LNCaP clone FGC (cell line): ENCODE measurements at regions not wholly inside any gene's neighbourhood (a gene's known extent, or its start where the extent isn't known, plus 50 kb on each side); places are given as distances from the start of the nearest gene placed in this dataset.

ENCODE experiments used
- DNase-seq: peaks from one replicate; pipeline ENCODE4 v3.0.0-alpha.2; 2011; ENCODE audit warnings: low read depth
- H3K4me3 ChIP-seq: 2 replicates; pipeline ENCODE4 v1.5.1; 2011; ENCODE audit warnings: mild to moderate bottlenecking, low read depth, low read length, control low read depth
- TF ChIP-seq, protein P1 (sequence below): IDR thresholded peaks from 2 replicates; pipeline ENCODE4 v1.5.1; 2012; ENCODE audit warnings: mild to moderate bottlenecking; ENCODE audit not compliant: control insufficient read depth, insufficient read depth; ENCODE audit errors: extremely low read depth

DNA sequence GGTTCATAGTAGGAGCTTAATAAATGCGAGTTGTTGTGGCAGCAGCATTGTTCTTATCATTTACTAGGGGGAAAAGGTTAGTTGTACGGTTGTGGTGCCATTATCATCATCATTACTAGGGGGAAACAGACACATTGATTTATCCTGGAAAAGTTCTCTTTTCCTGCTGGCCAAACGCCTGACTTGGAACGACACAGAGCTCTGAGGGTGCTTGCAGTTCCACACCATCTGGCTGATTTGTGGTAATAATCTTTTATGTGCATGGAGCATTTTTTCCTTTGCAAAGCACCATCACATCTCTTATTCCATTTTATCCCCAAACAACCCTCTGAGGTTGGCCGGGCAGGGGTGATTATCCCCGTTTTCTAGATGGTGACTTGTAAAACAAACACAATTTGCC lies 219.4 kb downstream of the BUB3 start:
- TF ChIP-seq, protein P1, sequence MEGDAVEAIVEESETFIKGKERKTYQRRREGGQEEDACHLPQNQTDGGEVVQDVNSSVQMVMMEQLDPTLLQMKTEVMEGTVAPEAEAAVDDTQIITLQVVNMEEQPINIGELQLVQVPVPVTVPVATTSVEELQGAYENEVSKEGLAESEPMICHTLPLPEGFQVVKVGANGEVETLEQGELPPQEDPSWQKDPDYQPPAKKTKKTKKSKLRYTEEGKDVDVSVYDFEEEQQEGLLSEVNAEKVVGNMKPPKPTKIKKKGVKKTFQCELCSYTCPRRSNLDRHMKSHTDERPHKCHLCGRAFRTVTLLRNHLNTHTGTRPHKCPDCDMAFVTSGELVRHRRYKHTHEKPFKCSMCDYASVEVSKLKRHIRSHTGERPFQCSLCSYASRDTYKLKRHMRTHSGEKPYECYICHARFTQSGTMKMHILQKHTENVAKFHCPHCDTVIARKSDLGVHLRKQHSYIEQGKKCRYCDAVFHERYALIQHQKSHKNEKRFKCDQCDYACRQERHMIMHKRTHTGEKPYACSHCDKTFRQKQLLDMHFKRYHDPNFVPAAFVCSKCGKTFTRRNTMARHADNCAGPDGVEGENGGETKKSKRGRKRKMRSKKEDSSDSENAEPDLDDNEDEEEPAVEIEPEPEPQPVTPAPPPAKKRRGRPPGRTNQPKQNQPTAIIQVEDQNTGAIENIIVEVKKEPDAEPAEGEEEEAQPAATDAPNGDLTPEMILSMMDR, result no peak
- DNase-seq, result no peak
- H3K4me3 ChIP-seq, result no peak overlapping the region

DNA sequence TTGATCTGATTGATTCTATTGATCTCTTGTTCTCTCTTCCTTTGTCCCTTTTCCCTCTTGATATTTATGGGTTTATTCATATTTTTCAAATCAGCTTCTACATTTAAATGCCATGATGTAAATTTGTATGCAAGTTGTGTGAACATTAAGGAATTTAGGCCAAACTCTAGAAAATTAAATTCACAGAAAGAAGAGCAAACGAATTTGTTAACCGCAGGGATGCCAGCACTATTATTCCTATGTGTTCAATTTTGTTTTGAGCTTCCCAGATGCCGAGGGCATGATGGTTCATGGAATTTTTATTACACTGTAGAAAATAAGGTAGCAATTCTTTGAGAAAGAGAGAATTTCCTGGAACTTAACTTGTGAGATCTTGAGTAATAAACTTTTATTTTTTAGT lies 220.9 kb downstream of the BUB3 start:
- DNase-seq, result no peak
- TF ChIP-seq, protein P1, result no peak
- no peak overlapping the region for H3K4me3 ChIP-seq

DNA sequence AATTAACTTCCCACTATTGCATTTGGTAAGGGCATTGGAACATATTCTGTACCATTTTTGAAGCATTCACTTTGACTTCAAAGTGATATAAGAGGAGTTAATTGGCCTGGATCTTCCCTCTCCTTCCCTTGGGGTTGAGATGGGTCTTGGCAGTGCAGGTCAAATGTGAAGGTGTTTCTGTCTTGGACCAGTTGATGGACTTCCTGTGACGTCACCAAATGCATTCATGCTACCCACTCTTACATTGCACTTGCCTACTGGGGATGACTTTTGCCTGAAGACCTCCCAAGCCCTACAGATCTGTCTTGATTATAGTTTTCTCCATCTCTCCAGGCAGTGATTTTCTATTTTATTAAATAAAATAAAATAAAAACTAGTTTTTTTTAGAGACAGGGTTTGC lies 221.5 kb downstream of the BUB3 start:
- TF ChIP-seq, protein P1, result no peak
- no peak overlapping the region for H3K4me3 ChIP-seq

DNA sequence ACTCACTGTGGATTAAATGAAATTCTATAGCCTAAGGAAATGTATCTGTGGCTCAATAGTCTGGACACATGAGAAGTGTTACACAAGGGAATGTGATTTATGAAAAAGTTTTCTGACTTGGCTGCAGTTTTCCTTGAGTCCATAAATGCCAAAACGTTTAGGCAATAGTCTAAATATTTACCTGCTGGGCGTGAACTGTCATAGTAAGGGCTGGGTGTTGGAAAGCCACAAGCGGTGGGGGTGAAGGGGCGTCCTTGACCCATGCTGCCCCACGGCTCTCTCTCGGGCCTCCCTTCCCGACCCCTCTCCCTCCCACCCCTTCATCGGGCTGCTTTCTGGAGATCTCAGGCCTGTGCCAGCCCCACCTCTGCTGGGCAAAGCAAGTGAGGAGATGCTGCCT lies 223.7 kb downstream of the BUB3 start:
- TF ChIP-seq, protein P1, result no peak

More for the DNA sequence above, 221.5 kb downstream of the BUB3 start:
- DNase-seq, result no peak

DNA sequence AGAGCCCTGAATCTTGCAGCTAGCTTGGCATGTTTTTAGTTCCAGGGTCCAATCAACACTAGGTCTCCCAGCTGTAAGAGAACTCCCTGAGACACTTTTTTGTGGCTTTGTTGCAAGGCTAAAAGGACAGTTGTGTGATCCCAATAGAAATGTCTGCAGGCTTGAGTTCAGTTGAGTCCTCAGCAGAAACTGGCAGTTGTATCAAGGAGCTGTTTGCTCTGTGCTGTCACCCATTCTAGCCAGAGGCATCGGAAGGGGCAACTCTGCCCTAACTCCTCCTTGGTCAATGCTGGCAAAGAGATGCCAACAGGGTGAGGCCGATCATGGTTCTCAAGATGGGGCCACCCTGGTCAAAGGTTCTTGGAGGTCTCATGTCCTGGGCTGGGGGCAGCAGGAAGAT lies 224.1 kb downstream of the BUB3 start:
- no peak overlapping the region for H3K4me3 ChIP-seq
- TF ChIP-seq, protein P1, result no peak
- no peak for DNase-seq

More for the DNA sequence above, 223.7 kb downstream of the BUB3 start:
- no peak overlapping the region for H3K4me3 ChIP-seq
- peak; percentile 19 for DNase-seq

DNA sequence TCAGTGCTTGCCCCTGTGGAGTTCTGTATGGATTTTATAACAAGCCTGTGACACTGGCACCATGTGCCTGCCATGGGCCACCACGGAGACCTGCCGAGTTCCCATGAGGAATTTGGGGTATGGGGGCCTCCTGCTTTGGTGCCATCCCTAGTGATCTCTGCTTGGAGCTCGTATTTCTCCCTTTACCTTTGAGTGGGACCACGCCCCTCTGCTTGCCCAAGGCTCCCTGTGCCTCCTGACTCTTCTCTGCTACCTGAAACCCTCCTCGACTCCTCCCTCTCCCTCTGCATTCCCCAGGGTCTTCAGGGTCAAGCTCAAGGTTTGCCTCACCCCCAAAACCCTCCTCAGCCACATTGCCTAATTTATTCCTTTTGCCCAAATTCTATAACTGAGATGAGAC lies 225.0 kb downstream of the BUB3 start:
- TF ChIP-seq, protein P1, result no peak
- DNase-seq, result no peak
- no peak overlapping the region for H3K4me3 ChIP-seq

DNA sequence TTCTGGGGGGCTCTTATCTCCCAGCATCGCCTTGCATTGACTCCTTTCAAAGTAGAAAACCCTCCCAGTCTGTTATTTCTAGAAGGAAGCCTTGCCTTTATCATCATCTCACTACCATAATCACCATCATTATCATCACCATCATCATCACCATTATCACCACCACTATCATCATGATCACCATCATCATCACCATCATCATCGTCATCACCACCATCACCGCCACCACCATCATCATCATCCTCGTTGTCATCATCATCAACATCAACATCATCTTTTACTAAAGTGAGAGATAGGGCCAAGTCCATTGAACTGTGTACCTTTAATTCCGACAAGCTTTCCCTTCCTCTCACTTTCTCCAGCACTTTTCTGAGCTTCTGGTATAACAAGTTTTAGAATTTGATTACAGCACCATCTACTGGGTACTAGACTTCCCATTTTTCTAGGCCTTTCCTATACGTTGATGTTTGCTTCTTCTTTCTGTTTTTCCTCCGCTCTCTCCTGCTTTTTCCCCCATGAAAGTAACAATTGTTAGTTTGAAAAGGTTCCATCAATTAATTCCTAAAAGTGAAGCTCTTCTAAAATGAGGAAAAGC lies 226.4 kb downstream of the BUB3 start:
- TF ChIP-seq, protein P1, result peak; percentile 68
- peak; percentile 25 for DNase-seq
- no peak overlapping the region for H3K4me3 ChIP-seq
